GM12865 (cell line): ENCODE measurements at regions not wholly inside any gene's neighbourhood (a gene's known extent, or its start where the extent isn't known, plus 50 kb on each side); places are given as distances from the start of the nearest gene placed in this dataset.

Experiments
- DNase-seq: peaks from one replicate; pipeline ENCODE4 v3.0.0; 2010; ENCODE audit warnings: low read depth
- H3K4me3 ChIP-seq: 2 replicates; pipeline ENCODE4 v1.5.1; 2011; ENCODE audit warnings: mild to moderate bottlenecking, low read depth, low read length, control low read depth
- TF ChIP-seq, protein P1 (sequence below): IDR thresholded peaks from 2 replicates; pipeline ENCODE4 v1.5.1; 2011; ENCODE audit warnings: low read length, control low read depth, low read depth, inconsistent platforms; ENCODE audit not compliant: insufficient read depth; ENCODE audit errors: missing control alignments

GRCh38 chr2:17302281-17302680 lies 216.0 kb downstream of the RAD51AP2 start:
- DNase-seq, result no peak
- TF ChIP-seq, protein P1, sequence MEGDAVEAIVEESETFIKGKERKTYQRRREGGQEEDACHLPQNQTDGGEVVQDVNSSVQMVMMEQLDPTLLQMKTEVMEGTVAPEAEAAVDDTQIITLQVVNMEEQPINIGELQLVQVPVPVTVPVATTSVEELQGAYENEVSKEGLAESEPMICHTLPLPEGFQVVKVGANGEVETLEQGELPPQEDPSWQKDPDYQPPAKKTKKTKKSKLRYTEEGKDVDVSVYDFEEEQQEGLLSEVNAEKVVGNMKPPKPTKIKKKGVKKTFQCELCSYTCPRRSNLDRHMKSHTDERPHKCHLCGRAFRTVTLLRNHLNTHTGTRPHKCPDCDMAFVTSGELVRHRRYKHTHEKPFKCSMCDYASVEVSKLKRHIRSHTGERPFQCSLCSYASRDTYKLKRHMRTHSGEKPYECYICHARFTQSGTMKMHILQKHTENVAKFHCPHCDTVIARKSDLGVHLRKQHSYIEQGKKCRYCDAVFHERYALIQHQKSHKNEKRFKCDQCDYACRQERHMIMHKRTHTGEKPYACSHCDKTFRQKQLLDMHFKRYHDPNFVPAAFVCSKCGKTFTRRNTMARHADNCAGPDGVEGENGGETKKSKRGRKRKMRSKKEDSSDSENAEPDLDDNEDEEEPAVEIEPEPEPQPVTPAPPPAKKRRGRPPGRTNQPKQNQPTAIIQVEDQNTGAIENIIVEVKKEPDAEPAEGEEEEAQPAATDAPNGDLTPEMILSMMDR, result no peak
- H3K4me3 ChIP-seq, result no peak overlapping the region

- H3K4me3 ChIP-seq, result no peak overlapping the region
- DNase-seq, result no peak
- TF ChIP-seq, protein P1, result no peak
Observed at GRCh38 chr2:17301437-17301836, 216.8 kb downstream of the RAD51AP2 start.

DNA sequence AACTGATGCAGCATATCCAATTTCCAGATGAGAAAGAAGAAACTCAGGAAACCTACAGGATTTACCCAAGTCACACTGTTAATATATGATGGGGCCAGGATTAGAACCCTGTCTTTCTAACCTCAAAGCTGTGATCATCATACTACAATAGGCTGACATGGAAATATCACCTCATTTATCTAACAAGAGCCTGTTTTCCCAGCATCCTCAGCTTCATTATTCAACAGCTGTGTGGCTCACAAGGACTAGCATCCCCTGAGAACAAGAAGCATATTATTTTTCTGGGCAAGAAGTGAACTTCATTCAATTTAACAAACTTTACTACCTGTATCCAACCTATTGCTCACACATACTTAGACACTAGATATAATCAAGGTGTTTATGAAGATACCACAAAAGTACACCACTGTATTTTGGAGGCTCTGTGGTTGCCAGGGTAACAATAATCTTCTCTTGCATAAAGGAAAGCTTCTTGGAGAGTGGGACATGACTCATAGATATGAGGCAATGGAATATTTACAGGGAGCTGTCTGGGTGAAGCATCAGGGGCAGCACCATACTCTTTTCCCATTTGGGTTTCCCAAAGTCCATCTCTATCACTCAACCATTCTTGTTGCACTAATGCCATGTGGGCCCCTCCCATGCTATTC lies 218.2 kb downstream of the RAD51AP2 start:
- no peak for DNase-seq
- TF ChIP-seq, protein P1, result no peak
- H3K4me3 ChIP-seq, result no peak overlapping the region

DNA sequence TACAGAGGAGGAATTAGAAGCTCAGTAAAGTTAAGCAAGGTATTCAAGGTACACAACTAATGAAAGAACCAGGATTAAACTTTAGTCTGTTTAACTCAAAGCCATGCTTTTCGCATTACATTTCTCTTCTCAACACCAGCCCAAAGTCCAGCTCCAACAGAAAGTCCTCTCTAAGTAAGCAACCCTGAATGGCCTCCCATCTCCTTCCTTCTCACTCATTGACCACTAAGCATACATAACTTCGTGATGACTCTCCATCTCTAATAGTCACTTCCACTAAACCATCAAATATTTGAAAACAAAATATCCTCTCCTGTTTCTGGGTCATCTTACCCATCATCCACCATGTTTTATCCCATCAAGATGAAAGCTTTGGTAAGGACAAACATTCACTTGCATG lies 219.8 kb downstream of the RAD51AP2 start:
- TF ChIP-seq, protein P1, result no peak
- DNase-seq, result no peak
- no peak overlapping the region for H3K4me3 ChIP-seq

- TF ChIP-seq, protein P1, result no peak
- H3K4me3 ChIP-seq, result no peak overlapping the region
- no peak for DNase-seq
Observed at GRCh38 chr2:17296686-17297085, 221.6 kb downstream of the RAD51AP2 start.

- H3K4me3 ChIP-seq, result no peak overlapping the region
- no peak for DNase-seq
- TF ChIP-seq, protein P1, result no peak
Observed at GRCh38 chr2:17289669-17290068, 228.6 kb downstream of the RAD51AP2 start.

GRCh38 chr2:17287183-17287582 lies 231.1 kb downstream of the RAD51AP2 start:
- TF ChIP-seq, protein P1, result no peak
- no peak overlapping the region for H3K4me3 ChIP-seq
- DNase-seq, result no peak
